ENCODE measurements at regions not wholly inside any gene's neighbourhood (a gene's known extent, or its start where the extent isn't known, plus 50 kb on each side); places are given as distances from the start of the nearest gene placed in this dataset.

DNA sequence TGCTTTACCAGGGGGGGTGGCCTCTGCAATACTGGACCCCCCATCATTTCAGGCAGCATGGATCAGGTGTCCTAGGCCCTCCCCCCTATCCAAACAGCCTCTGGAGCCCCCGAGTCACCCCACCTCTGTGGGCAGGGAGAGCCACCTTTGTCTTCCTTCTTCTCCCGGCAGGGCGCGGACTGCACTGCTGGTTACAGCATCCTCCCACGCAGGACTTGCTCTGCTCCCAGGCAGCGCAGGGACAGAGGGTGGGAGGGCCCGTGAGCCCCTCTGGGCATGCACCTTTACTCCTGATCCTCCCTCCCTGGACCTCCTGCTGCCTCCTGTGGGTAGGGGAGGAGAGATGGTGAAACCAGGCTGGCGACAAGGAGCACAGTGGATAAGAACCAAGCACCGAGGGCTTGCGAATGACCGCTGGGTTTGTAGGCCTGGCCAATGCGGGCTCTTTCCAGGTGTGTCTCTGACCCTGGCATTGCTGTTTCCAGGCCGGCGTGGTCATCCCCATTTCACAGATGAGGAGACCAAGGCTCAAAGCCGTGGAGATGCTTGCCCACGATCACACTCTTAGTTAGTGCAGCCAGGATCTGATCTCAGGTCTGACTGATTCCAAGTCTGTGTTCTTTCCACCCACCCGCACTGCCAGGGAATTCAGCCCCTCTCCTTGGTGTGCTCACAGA lies 73.6 kb upstream of the TARDBP start:
- TF ChIP-seq, protein P1, sequence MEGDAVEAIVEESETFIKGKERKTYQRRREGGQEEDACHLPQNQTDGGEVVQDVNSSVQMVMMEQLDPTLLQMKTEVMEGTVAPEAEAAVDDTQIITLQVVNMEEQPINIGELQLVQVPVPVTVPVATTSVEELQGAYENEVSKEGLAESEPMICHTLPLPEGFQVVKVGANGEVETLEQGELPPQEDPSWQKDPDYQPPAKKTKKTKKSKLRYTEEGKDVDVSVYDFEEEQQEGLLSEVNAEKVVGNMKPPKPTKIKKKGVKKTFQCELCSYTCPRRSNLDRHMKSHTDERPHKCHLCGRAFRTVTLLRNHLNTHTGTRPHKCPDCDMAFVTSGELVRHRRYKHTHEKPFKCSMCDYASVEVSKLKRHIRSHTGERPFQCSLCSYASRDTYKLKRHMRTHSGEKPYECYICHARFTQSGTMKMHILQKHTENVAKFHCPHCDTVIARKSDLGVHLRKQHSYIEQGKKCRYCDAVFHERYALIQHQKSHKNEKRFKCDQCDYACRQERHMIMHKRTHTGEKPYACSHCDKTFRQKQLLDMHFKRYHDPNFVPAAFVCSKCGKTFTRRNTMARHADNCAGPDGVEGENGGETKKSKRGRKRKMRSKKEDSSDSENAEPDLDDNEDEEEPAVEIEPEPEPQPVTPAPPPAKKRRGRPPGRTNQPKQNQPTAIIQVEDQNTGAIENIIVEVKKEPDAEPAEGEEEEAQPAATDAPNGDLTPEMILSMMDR (conservative IDR thresholded peaks at IDR 0.05) = no peak
- no peak for TF ChIP-seq ZFX (IDR thresholded peaks at IDR 0.05)

All from C4-2B (cell line).